H9 (cell line): ENCODE measurements at regions not wholly inside any gene's neighbourhood (a gene's known extent, or its start where the extent isn't known, plus 50 kb on each side); places are given as distances from the start of the nearest gene placed in this dataset.

ENCODE experiments used
- DNase-seq: peaks from one replicate; pipeline ENCODE4 v3.0.0-alpha.2; 2017
- H2AFZ ChIP-seq: one replicate; pipeline ENCODE4 v1.6.1; 2013; ENCODE audit warnings: mild to moderate bottlenecking, low read length, control low read depth, moderate library complexity
- H2AK5ac ChIP-seq: 2 replicates; pipeline ENCODE4 v1.6.1; 2013; ENCODE audit warnings: low read length, control low read depth, mixed read lengths; ENCODE audit not compliant: insufficient read length
- H2BK120ac ChIP-seq: one replicate; pipeline ENCODE4 v1.6.1; 2013; ENCODE audit warnings: low read depth, mild to moderate bottlenecking, low read length, control low read depth, inconsistent platforms; ENCODE audit not compliant: poor library complexity, severe bottlenecking
- H2BK12ac ChIP-seq: 2 replicates; pipeline ENCODE4 v1.6.1; 2013; ENCODE audit warnings: low read length, control low read depth, mixed read lengths, low read depth; ENCODE audit not compliant: insufficient read length
- H2BK15ac ChIP-seq: 2 replicates; pipeline ENCODE4 v1.6.1; 2013; ENCODE audit warnings: low read depth, low read length, control low read depth
- H2BK20ac ChIP-seq: one replicate; pipeline ENCODE4 v1.6.1; 2013; ENCODE audit warnings: low read depth, mild to moderate bottlenecking, low read length, control low read depth, inconsistent platforms; ENCODE audit not compliant: poor library complexity, severe bottlenecking
- H2BK5ac ChIP-seq: 2 replicates; pipeline ENCODE4 v1.6.1; 2013; ENCODE audit warnings: low read length, control low read depth, mixed read lengths; ENCODE audit not compliant: insufficient read length
- H3K14ac ChIP-seq: 2 replicates; pipeline ENCODE4 v1.6.1; 2013; ENCODE audit warnings: low read length, control low read depth; ENCODE audit not compliant: insufficient read depth
- H3K18ac ChIP-seq: 2 replicates; pipeline ENCODE4 v1.6.1; 2013; ENCODE audit warnings: low read depth, mild to moderate bottlenecking, mixed read lengths, low read length, control low read depth; ENCODE audit not compliant: insufficient read length
- H3K23ac ChIP-seq: 2 replicates; pipeline ENCODE4 v1.6.1; 2013; ENCODE audit warnings: low read length, control low read depth, mixed read lengths, low read depth; ENCODE audit not compliant: insufficient read length
- H3K23me2 ChIP-seq: 2 replicates; pipeline ENCODE4 v1.6.1; 2013; ENCODE audit warnings: low read depth, mild to moderate bottlenecking, mixed read lengths, low read length, control low read depth; ENCODE audit not compliant: insufficient read length, poor library complexity, severe bottlenecking
- H3K27ac ChIP-seq: 2 replicates; pipeline ENCODE4 v1.5.1; 2013; ENCODE audit warnings: low read length, control low read depth, mixed read lengths, low read depth; ENCODE audit not compliant: insufficient read length
- H3K27me3 ChIP-seq: 2 replicates; pipeline ENCODE4 v1.6.1; 2013; ENCODE audit warnings: low read length, control low read depth, inconsistent platforms; ENCODE audit not compliant: insufficient read depth
- H3K4ac ChIP-seq: 2 replicates; pipeline ENCODE4 v1.6.1; 2013; ENCODE audit warnings: low read depth, mild to moderate bottlenecking, control low read depth, inconsistent platforms, low read length, moderate library complexity
- H3K4me1 ChIP-seq: 2 replicates; pipeline ENCODE4 v1.6.1; 2013; ENCODE audit warnings: low read length, control low read depth, inconsistent platforms; ENCODE audit not compliant: insufficient read depth
- H3K4me2 ChIP-seq: 2 replicates; pipeline ENCODE4 v1.6.1; 2013; ENCODE audit warnings: low read length, control low read depth, mixed read lengths; ENCODE audit not compliant: insufficient read length, insufficient read depth
- H3K56ac ChIP-seq: 2 replicates; pipeline ENCODE4 v1.6.1; 2013; ENCODE audit warnings: low read depth, mild to moderate bottlenecking, mixed read lengths, low read length, control low read depth; ENCODE audit not compliant: insufficient read length
- H3K79me1 ChIP-seq: 2 replicates; pipeline ENCODE4 v1.6.1; 2013; ENCODE audit warnings: low read depth, mild to moderate bottlenecking, moderate library complexity, low read length, control low read depth, inconsistent platforms; ENCODE audit not compliant: insufficient read depth, poor library complexity, severe bottlenecking
- H3K79me2 ChIP-seq: 2 replicates; pipeline ENCODE4 v1.6.1; 2013; ENCODE audit warnings: low read length, control low read depth, inconsistent platforms; ENCODE audit not compliant: insufficient read depth
- H3K9ac ChIP-seq: 2 replicates; pipeline ENCODE4 v1.6.1; 2013; ENCODE audit warnings: low read length, control low read depth, mixed read lengths; ENCODE audit not compliant: insufficient read length; ENCODE audit errors: extremely low read depth
- H3K9me3 ChIP-seq: one replicate; pipeline ENCODE4 v1.6.1; 2013; ENCODE audit warnings: low read depth, low read length, inconsistent platforms; ENCODE audit not compliant: control insufficient read depth
- H3T11ph ChIP-seq: one replicate; pipeline ENCODE4 v1.6.1; 2013; ENCODE audit warnings: mild to moderate bottlenecking, low read length, control low read depth, inconsistent platforms
- H4K20me1 ChIP-seq: one replicate; pipeline ENCODE4 v1.6.1; 2013; ENCODE audit not compliant: control insufficient read depth, insufficient read length, insufficient read depth
- H4K5ac ChIP-seq: 2 replicates; pipeline ENCODE4 v1.6.1; 2013; ENCODE audit warnings: low read depth, mild to moderate bottlenecking, mixed read lengths, low read length, control low read depth; ENCODE audit not compliant: insufficient read length
- H4K8ac ChIP-seq: replicated peaks from 2 replicates; pipeline ENCODE4 v1.6.1; 2013; ENCODE audit warnings: low read length, control low read depth, mixed read lengths, low read depth; ENCODE audit not compliant: insufficient read length
- H4K91ac ChIP-seq: 2 replicates; pipeline ENCODE4 v1.6.1; 2013; ENCODE audit warnings: low read depth, mild to moderate bottlenecking, moderate library complexity, mixed read lengths, low read length, control low read depth; ENCODE audit not compliant: insufficient read length
- H3K27ac Mint-ChIP-seq, 3 experiments: 2 replicates in 2 of 3; 3 replicates in 1 of 3; pipeline ENCODE4 v1.8.0; 2020 to 2021; ENCODE audit warnings: mixed read lengths in 3 of 3, mild to moderate bottlenecking in 1 of 3, moderate library complexity in 1 of 3
- H3K27me3 Mint-ChIP-seq: 2 replicates; pipeline ENCODE4 v1.8.0; 2021; ENCODE audit warnings: low read depth, mild to moderate bottlenecking, moderate library complexity, mixed read lengths
- H3K36me3 Mint-ChIP-seq, 3 experiments: 2 replicates in 2 of 3; 3 replicates in 1 of 3; pipeline ENCODE4 v1.8.0; 2020 to 2021; ENCODE audit warnings: low read depth in 3 of 3, mixed read lengths in 3 of 3; ENCODE audit not compliant: insufficient read depth in 1 of 3
- H3K4me1 Mint-ChIP-seq, 2 experiments: 2 replicates each; pipeline ENCODE4 v1.8.0; 2020; ENCODE audit warnings: mixed read lengths in 2 of 2
- H3K4me3 Mint-ChIP-seq, 2 experiments: 2 replicates in 1 of 2; 3 replicates in 1 of 2; pipeline ENCODE4 v1.8.0; 2020 to 2021; ENCODE audit warnings: mild to moderate bottlenecking in 2 of 2, mixed read lengths in 2 of 2, moderate library complexity in 1 of 2
- H3K9me3 Mint-ChIP-seq, 2 experiments: 2 replicates in 1 of 2; 3 replicates in 1 of 2; pipeline ENCODE4 v1.8.0; 2020; ENCODE audit warnings: mild to moderate bottlenecking in 2 of 2, mixed read lengths in 2 of 2, moderate library complexity in 1 of 2
- WGBS: extraction: QIAGEN DNeasy Blood & Tissue Kit; methylation state at CpG from one replicate; pipeline ENCODE4 v1.1.7; 2013; ENCODE audit warnings: missing lambda C conversion rate, low lambda C conversion rate, mixed read lengths; ENCODE audit not compliant: insufficient read length; ENCODE audit errors: extremely low coverage; 5-methylcytosine and 5-hydroxymethylcytosine counted together
- TF ChIP-seq, protein P1 (sequence below): fragments of 200-600 bp; sonication (generic); conservative IDR thresholded peaks from 3 replicates; pipeline ENCODE4 v1.8.0; 2021; ENCODE audit warnings: antibody characterized with exemption, mild to moderate bottlenecking

DNA sequence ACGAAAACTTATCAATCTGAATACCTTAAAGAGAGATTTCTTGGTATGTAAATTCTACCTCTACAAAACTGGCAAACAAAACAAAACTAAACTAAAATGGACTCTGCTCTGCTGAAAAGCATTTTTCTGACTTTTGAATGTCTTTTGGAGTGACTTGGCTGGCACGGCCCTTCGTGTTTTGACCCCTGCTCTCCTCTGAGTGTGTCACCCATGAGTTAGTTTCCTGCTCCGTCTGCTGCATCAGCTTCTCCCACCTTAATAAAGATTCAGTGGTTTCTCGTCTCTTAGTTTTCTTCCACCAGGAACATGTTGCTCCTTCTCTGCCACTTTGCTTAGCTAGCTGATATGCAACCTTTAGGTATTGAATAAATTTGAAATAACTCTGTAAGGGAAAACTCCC is 1084.0 kb upstream of the CDH18 start:
- Histone ChIP-seq H3K18ac (no peak overlapping the region), H2AK5ac (no peak overlapping the region), H3K9ac (no peak overlapping the region), H4K20me1 (no peaks in the 10 kb centered on the region), H3K14ac (no peak overlapping the region), H3K4me1 (no peaks in the 10 kb centered on the region; the same call in 1 of the 2 replicates), H3K27ac (no peak overlapping the region), H3T11ph (no peak overlapping the region), H2BK120ac (no peak overlapping the region), H2BK12ac (no peak overlapping the region), H3K4me2 (no peak overlapping the region), H3K9me3 (no peaks in the 10 kb centered on the region), H3K56ac (no peak overlapping the region), H2BK15ac (no peak overlapping the region), H3K27me3 (no peaks in the 10 kb centered on the region), H3K23me2 (no peaks in the 10 kb centered on the region), H3K79me2 (no peaks in the 10 kb centered on the region), H3K79me1 (no peaks in the 10 kb centered on the region), H4K8ac (no peak overlapping the region), H4K91ac (no peak overlapping the region), H3K4ac (no peak overlapping the region), H2BK5ac (no peak overlapping the region), H2BK20ac (no peak overlapping the region), H4K5ac (no peak overlapping the region), H2AFZ (no peak overlapping the region), H3K23ac (no peak overlapping the region)
- H3K4me1 Mint-ChIP-seq, result peaks cover 6 to 9% of the 10 kb centered on the region in 2 experiments
- no peak overlapping the region for H3K4me3 Mint-ChIP-seq
- H3K36me3 Mint-ChIP-seq, result no peaks in the 10 kb centered on the region
- TF ChIP-seq, protein P1, sequence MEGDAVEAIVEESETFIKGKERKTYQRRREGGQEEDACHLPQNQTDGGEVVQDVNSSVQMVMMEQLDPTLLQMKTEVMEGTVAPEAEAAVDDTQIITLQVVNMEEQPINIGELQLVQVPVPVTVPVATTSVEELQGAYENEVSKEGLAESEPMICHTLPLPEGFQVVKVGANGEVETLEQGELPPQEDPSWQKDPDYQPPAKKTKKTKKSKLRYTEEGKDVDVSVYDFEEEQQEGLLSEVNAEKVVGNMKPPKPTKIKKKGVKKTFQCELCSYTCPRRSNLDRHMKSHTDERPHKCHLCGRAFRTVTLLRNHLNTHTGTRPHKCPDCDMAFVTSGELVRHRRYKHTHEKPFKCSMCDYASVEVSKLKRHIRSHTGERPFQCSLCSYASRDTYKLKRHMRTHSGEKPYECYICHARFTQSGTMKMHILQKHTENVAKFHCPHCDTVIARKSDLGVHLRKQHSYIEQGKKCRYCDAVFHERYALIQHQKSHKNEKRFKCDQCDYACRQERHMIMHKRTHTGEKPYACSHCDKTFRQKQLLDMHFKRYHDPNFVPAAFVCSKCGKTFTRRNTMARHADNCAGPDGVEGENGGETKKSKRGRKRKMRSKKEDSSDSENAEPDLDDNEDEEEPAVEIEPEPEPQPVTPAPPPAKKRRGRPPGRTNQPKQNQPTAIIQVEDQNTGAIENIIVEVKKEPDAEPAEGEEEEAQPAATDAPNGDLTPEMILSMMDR, result no peak
- H3K27ac Mint-ChIP-seq, result peak overlapping the region in 1 of 3 experiments; percentile 68; a peak in 1 of 7 replicates
- H3K27me3 Mint-ChIP-seq, result no peaks in the 10 kb centered on the region
- DNase-seq, result no peak
- no peaks in the 10 kb centered on the region for H3K9me3 Mint-ChIP-seq
- no CpG with 5 or more reads among the region's 5 CpGs for WGBS
